Activated CD8-positive, alpha-beta memory T cell treated with anti-CD3 and anti-CD28 coated beads, Interleukin-2, amount 10 ng/mL, durations not matched to agents 7 days and 5 days (primary cell): ENCODE measurements at regions not wholly inside any gene's neighbourhood (a gene's known extent, or its start where the extent isn't known, plus 50 kb on each side); places are given as distances from the start of the nearest gene placed in this dataset.

ENCODE experiments used
- ATAC-seq: fragments of 150-1000 bp; cut with Tn5 transposase; one replicate; pipeline ENCODE4 v1.10.0; 2021; ENCODE audit warnings: moderate library complexity
- CTCF ChIA-PET: fragments of 350-600 bp; sonication (Branson Sonifier 250); formaldehyde crosslinking; loops from one replicate; lab custom pipeline; 2021; ENCODE audit warnings: antibody characterized with exemption; lab: Charles Lee
- DNase-seq: peaks from one replicate; pipeline ENCODE4 v3.0.0-alpha.2; 2020
- H3K27ac Mint-ChIP-seq: one replicate; pipeline ENCODE4 v1.8.0; 2021; ENCODE audit warnings: mild to moderate bottlenecking, mixed read lengths
- H3K27me3 Mint-ChIP-seq: one replicate; pipeline ENCODE4 v1.8.0; 2021; ENCODE audit warnings: mixed read lengths
- H3K36me3 Mint-ChIP-seq: one replicate; pipeline ENCODE4 v1.8.0; 2021; ENCODE audit warnings: mild to moderate bottlenecking, mixed read lengths
- H3K4me1 Mint-ChIP-seq: one replicate; pipeline ENCODE4 v1.8.0; 2021; ENCODE audit warnings: mixed read lengths
- H3K4me3 Mint-ChIP-seq: one replicate; pipeline ENCODE4 v1.8.0; 2021; ENCODE audit warnings: mild to moderate bottlenecking, moderate library complexity, mixed read lengths
- H3K9me3 Mint-ChIP-seq: one replicate; pipeline ENCODE4 v1.8.0; 2022; ENCODE audit warnings: low read depth, mixed read lengths

- DNase-seq, result no peak
- Mint-ChIP-seq H3K36me3 (no peaks in the 10 kb centered on the region), H3K27me3 (no peaks in the 10 kb centered on the region), H3K9me3 (peaks cover 4% of the 10 kb centered on the region), H3K27ac (no peak overlapping the region), H3K4me1 (peaks cover 1% of the 10 kb centered on the region), H3K4me3 (no peak overlapping the region)
- CTCF ChIA-PET, result no interaction called here
- no peak for ATAC-seq
Measured at GRCh38 chr2:241946306-241947003, 76.9 kb downstream of the RTP5 start.

GRCh38 chr2:241947004-241947350, 77.4 kb downstream of the RTP5 start:
- Mint-ChIP-seq H3K27me3 (no peaks in the 10 kb centered on the region), H3K4me3 (no peak overlapping the region), H3K27ac (no peak overlapping the region), H3K9me3 (peaks cover 4% of the 10 kb centered on the region), H3K36me3 (no peaks in the 10 kb centered on the region), H3K4me1 (no peaks in the 10 kb centered on the region)
- CTCF ChIA-PET, result no interaction called here
- DNase-seq (no peak), ATAC-seq (no peak)

- ATAC-seq (no peak), DNase-seq (no peak)
- Mint-ChIP-seq H3K27ac (no peak overlapping the region), H3K4me3 (no peak overlapping the region), H3K27me3 (no peaks in the 10 kb centered on the region), H3K9me3 (peaks cover 4% of the 10 kb centered on the region), H3K4me1 (no peaks in the 10 kb centered on the region), H3K36me3 (no peaks in the 10 kb centered on the region)
- CTCF ChIA-PET, result no interaction called here
Measured at GRCh38 chr2:241947401-241947800, 77.9 kb downstream of the RTP5 start.

GRCh38 chr2:241947876-241948275, 78.3 kb downstream of the RTP5 start:
- Mint-ChIP-seq H3K27ac (no peak overlapping the region), H3K36me3 (no peaks in the 10 kb centered on the region), H3K4me3 (no peak overlapping the region), H3K4me1 (no peaks in the 10 kb centered on the region), H3K9me3 (peaks cover 4% of the 10 kb centered on the region), H3K27me3 (no peaks in the 10 kb centered on the region)
- DNase-seq (no peak), ATAC-seq (no peak)
- CTCF ChIA-PET, result no interaction called here

- peaks cover 4% of the 10 kb centered on the region for H3K9me3 Mint-ChIP-seq
- ATAC-seq (no peak), DNase-seq (no peak)
- H3K4me3 Mint-ChIP-seq, result no peak overlapping the region
- H3K27me3 Mint-ChIP-seq, result no peaks in the 10 kb centered on the region
- CTCF ChIA-PET, result no interaction called here
- H3K27ac Mint-ChIP-seq, result no peak overlapping the region
- H3K4me1 Mint-ChIP-seq, result no peaks in the 10 kb centered on the region
- no peaks in the 10 kb centered on the region for H3K36me3 Mint-ChIP-seq
Measured at GRCh38 chr2:241948299-241948897, 78.9 kb downstream of the RTP5 start.

GRCh38 chr2:241948901-241949735, 79.6 kb downstream of the RTP5 start:
- Mint-ChIP-seq H3K27ac (no peak overlapping the region), H3K4me3 (no peak overlapping the region), H3K36me3 (no peaks in the 10 kb centered on the region), H3K9me3 (peaks cover 4% of the 10 kb centered on the region), H3K27me3 (no peaks in the 10 kb centered on the region), H3K4me1 (no peaks in the 10 kb centered on the region)
- DNase-seq (no peak), ATAC-seq (no peak)
- CTCF ChIA-PET, result no interaction called here

- H3K4me1 Mint-ChIP-seq, result no peaks in the 10 kb centered on the region
- ATAC-seq (no peak), DNase-seq (no peak)
- H3K36me3 Mint-ChIP-seq, result no peaks in the 10 kb centered on the region
- CTCF ChIA-PET, result no interaction called here
- H3K4me3 Mint-ChIP-seq, result no peak overlapping the region
- no peak overlapping the region for H3K27ac Mint-ChIP-seq
- H3K9me3 Mint-ChIP-seq, result peaks cover 4% of the 10 kb centered on the region
- H3K27me3 Mint-ChIP-seq, result no peaks in the 10 kb centered on the region
Measured at GRCh38 chr2:241949736-241950412, 80.3 kb downstream of the RTP5 start.

- no peak for ATAC-seq
Measured at GRCh38 chr2:241950413-241951315, 81.1 kb downstream of the RTP5 start.

GRCh38 chr2:241951316-241951700, 81.8 kb downstream of the RTP5 start:
- no peak overlapping the region for H3K4me3 Mint-ChIP-seq
- CTCF ChIA-PET, result interaction anchor here (0.9 to 2.5 kb wide), 15 partner anchors 9 to 84 kb away, joined by 3 to 24 read pairs (median 5); no protein-coding TSS in a partner anchor
- DNase-seq, result no peak

More at GRCh38 chr2:241950413-241951315, 81.1 kb downstream of the RTP5 start:
- peaks cover 3% of the 10 kb centered on the region for H3K9me3 Mint-ChIP-seq
- CTCF ChIA-PET, result interaction anchor here (0.6 to 2.5 kb wide), 24 partner anchors 9 to 151 kb away, joined by 3 to 24 read pairs (median 4); no protein-coding TSS in a partner anchor
- no peak overlapping the region for H3K27ac Mint-ChIP-seq
- H3K4me3 Mint-ChIP-seq, result no peak overlapping the region
- no peaks in the 10 kb centered on the region for H3K4me1 Mint-ChIP-seq
- no peaks in the 10 kb centered on the region for H3K27me3 Mint-ChIP-seq
- peak; percentile 73 for DNase-seq
- no peaks in the 10 kb centered on the region for H3K36me3 Mint-ChIP-seq

GRCh38 chr2:241951920-241952319, 82.4 kb downstream of the RTP5 start:
- no peak for ATAC-seq

More at GRCh38 chr2:241951316-241951700, 81.8 kb downstream of the RTP5 start:
- no peaks in the 10 kb centered on the region for H3K9me3 Mint-ChIP-seq
- no peak for ATAC-seq
- no peaks in the 10 kb centered on the region for H3K36me3 Mint-ChIP-seq
- H3K27ac Mint-ChIP-seq, result no peak overlapping the region
- H3K4me1 Mint-ChIP-seq, result no peaks in the 10 kb centered on the region
- H3K27me3 Mint-ChIP-seq, result no peaks in the 10 kb centered on the region

GRCh38 chr2:241952816-241953215, 83.3 kb downstream of the RTP5 start:
- ATAC-seq, result no peak
- no peaks in the 10 kb centered on the region for H3K9me3 Mint-ChIP-seq
- CTCF ChIA-PET, result interaction anchor here (2.5 kb wide), 1 partner anchor 26 kb away, joined by 19 read pairs; no protein-coding TSS in a partner anchor
- H3K36me3 Mint-ChIP-seq, result peaks cover 1% of the 10 kb centered on the region
- no peak overlapping the region for H3K27ac Mint-ChIP-seq
- H3K4me3 Mint-ChIP-seq, result no peak overlapping the region
- H3K4me1 Mint-ChIP-seq, result no peaks in the 10 kb centered on the region
- DNase-seq, result no peak
- H3K27me3 Mint-ChIP-seq, result no peaks in the 10 kb centered on the region

More at GRCh38 chr2:241951920-241952319, 82.4 kb downstream of the RTP5 start:
- Mint-ChIP-seq H3K9me3 (no peaks in the 10 kb centered on the region), H3K36me3 (peaks cover under 1% of the 10 kb centered on the region), H3K4me1 (no peaks in the 10 kb centered on the region), H3K4me3 (no peak overlapping the region), H3K27me3 (no peaks in the 10 kb centered on the region), H3K27ac (no peak overlapping the region)
- CTCF ChIA-PET, result interaction anchor here (1.4 to 2.5 kb wide), 6 partner anchors 8 to 72 kb away, joined by 3 to 24 read pairs (median 13); no protein-coding TSS in a partner anchor
- DNase-seq, result no peak

GRCh38 chr2:241953324-241953928, 83.9 kb downstream of the RTP5 start:
- no peak for DNase-seq
- Mint-ChIP-seq H3K4me1 (no peaks in the 10 kb centered on the region), H3K27me3 (no peaks in the 10 kb centered on the region), H3K4me3 (no peak overlapping the region), H3K27ac (no peak overlapping the region), H3K9me3 (no peaks in the 10 kb centered on the region), H3K36me3 (peaks cover 1% of the 10 kb centered on the region)
- CTCF ChIA-PET, result no interaction called here
- no peak for ATAC-seq
